ENCODE measurements at regions not wholly inside any gene's neighbourhood (a gene's known extent, or its start where the extent isn't known, plus 50 kb on each side); places are given as distances from the start of the nearest gene placed in this dataset.

DNA sequence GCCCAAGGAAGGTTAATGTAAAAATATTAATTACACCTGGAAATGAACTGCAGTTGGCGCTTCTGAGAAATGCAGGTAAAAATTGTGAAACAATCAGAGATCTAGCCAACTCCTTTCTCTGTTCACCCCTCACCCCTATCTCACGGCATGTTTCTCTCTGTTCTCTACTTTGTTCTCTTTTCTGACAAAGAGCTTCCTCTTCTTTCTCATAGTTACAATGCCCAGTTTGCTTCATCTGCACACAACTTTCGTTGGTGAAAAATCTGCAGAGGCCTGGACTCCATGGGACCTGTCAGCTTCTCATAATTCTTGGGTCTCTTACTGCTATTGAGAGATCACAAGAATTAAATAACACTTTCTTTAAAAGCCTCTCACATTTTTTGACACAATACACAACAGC, 212.9 kb upstream of the LRRN1 start:
- WGBS, 2 donors, result 84 to 89% methylated on average over 3 of the region's 3 CpGs

GRCh38 chr3:3579658-3580057, 219.6 kb upstream of the LRRN1 start:
- DNase-seq, result no peak
- intact Hi-C loops (cut with DNase I), result no loop called here
- H3K27me3 ChIP-seq, result no peaks in the 10 kb centered on the region
- H3K4me3 ChIP-seq (replicated peaks in 1 of 3), result no peak overlapping the region
- no peaks in the 10 kb centered on the region for H3K9me3 ChIP-seq
- no peaks in the 10 kb centered on the region for H3K4me1 ChIP-seq
- WGBS, 2 donors, result 93 to 95% methylated on average over 2 of the region's 2 CpGs
- TF ChIP-seq POLR2A (IDR thresholded peaks at IDR 0.05), result no peak
- TF ChIP-seq CTCF (IDR thresholded peaks at IDR 0.05), result no peak
- H3K36me3 ChIP-seq, result no peaks in the 10 kb centered on the region
- no peak overlapping the region for H3K27ac ChIP-seq

More for the DNA sequence above, 212.9 kb upstream of the LRRN1 start:
- H3K4me1 ChIP-seq, result no peaks in the 10 kb centered on the region
- no peaks in the 10 kb centered on the region for H3K9me3 ChIP-seq
- no peak for DNase-seq
- intact Hi-C loops (cut with DNase I), result no loop called here
- H3K4me3 ChIP-seq (replicated peaks in 1 of 3), result no peak overlapping the region
- no peaks in the 10 kb centered on the region for H3K36me3 ChIP-seq
- H3K27ac ChIP-seq, result no peak overlapping the region
- no peaks in the 10 kb centered on the region for H3K27me3 ChIP-seq
- TF ChIP-seq CTCF (IDR thresholded peaks at IDR 0.05) (no peak), POLR2A (IDR thresholded peaks at IDR 0.05) (no peak)

GRCh38 chr3:3578718-3579117, 220.5 kb upstream of the LRRN1 start:
- TF ChIP-seq CTCF (IDR thresholded peaks at IDR 0.05), result no peak
- no peak for TF ChIP-seq POLR2A (IDR thresholded peaks at IDR 0.05)

DNA sequence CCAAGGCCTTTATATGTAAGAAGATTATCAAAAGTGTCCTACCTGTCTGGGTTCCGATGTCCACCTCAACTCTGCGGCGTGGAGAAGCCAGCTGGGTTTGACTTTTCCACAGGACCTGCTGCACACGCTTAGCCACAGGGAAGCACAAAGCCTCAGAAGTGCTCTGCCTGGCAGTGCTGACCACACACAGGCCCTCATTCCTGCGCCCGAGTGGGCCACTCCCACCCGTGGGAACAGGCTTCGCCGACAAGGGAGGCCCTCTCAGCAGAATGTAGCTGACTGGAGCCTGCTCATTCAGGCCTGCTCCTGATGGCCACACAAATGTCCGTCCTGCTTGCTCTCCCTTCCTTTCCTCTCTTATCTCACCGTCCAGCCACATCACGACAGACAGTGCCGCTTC, 221.4 kb upstream of the LRRN1 start:
- Histone ChIP-seq H3K4me1 (no peaks in the 10 kb centered on the region), H3K36me3 (no peaks in the 10 kb centered on the region), H3K27me3 (no peaks in the 10 kb centered on the region), H3K27ac (no peak overlapping the region), H3K4me3 (replicated peaks in 1 of 3) (no peak overlapping the region), H3K9me3 (no peaks in the 10 kb centered on the region)
- no peak for DNase-seq
- WGBS, 2 donors, result 85 to 87% methylated on average over 12 to 13 of the region's 13 CpGs
- intact Hi-C loops (cut with DNase I), result no loop called here
- TF ChIP-seq POLR2A (IDR thresholded peaks at IDR 0.05), result no peak
- no peak for TF ChIP-seq CTCF (IDR thresholded peaks at IDR 0.05)

More at GRCh38 chr3:3578718-3579117, 220.5 kb upstream of the LRRN1 start:
- Histone ChIP-seq H3K4me1 (no peaks in the 10 kb centered on the region), H3K4me3 (replicated peaks in 1 of 3) (no peak overlapping the region), H3K27me3 (no peaks in the 10 kb centered on the region), H3K27ac (no peak overlapping the region), H3K36me3 (no peaks in the 10 kb centered on the region), H3K9me3 (no peaks in the 10 kb centered on the region)
- intact Hi-C loops (cut with DNase I), result no loop called here
- 72 to 83% methylated on average over 4 of the region's 4 CpGs for WGBS, 2 donors
- no peak for DNase-seq

DNA sequence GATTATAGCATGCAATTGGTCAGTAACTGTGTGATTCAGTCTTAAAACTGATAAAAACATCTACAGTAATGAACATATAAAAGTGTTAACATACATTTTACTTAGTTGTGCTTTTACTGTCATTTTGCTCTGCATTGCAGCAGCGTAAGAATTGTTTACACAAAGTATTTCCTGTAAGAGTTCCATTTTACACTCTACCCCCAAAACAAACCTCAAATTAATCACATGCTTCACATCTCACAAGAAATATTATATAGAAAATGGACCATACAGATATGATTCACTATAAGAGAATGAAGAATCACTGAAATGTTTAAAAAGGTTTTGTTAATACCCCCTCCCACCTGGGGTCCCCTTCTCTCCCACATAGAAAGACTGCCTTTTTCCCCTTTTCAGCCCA, 225.9 kb upstream of the LRRN1 start:
- WGBS, 2 donors, result 76 to 82% methylated on average over 1 of the region's 1 CpG
- Histone ChIP-seq H3K27ac (no peak overlapping the region), H3K36me3 (no peaks in the 10 kb centered on the region), H3K4me1 (no peaks in the 10 kb centered on the region), H3K27me3 (no peaks in the 10 kb centered on the region), H3K9me3 (no peaks in the 10 kb centered on the region), H3K4me3 (replicated peaks in 1 of 3) (no peak overlapping the region)
- no peak for TF ChIP-seq CTCF (IDR thresholded peaks at IDR 0.05)
- no peak for TF ChIP-seq POLR2A (IDR thresholded peaks at IDR 0.05)
- no peak for DNase-seq
- intact Hi-C loops (cut with DNase I), result no loop called here
